ELF-1 (cell line): ENCODE measurements at regions not wholly inside any gene's neighbourhood (a gene's known extent, or its start where the extent isn't known, plus 50 kb on each side); places are given as distances from the start of the nearest gene placed in this dataset.
"Not testable (repeated sequence)": the region's sequence is repeated elsewhere in the genome, so short reads cannot be mapped to it uniquely, and the experiment has no call there.

Experiments
- DNase-seq: peaks from one replicate; pipeline ENCODE4 v3.0.0-alpha.2; 2016; ENCODE audit warnings: low read depth, low spot score

GRCh38 chr3:26141296-26141695 lies 351.4 kb downstream of the OXSM start:
- no peak for DNase-seq

- no peak for DNase-seq
Observed at GRCh38 chr3:26145769-26146168, 355.9 kb downstream of the OXSM start.

GRCh38 chr3:26157428-26157827 lies 367.5 kb downstream of the OXSM start:
- not testable (repeated sequence) for DNase-seq

- no peak for DNase-seq
Observed at GRCh38 chr3:26171006-26171405, 381.1 kb downstream of the OXSM start.

GRCh38 chr3:26191556-26191955 lies 401.7 kb downstream of the OXSM start:
- no peak for DNase-seq

- DNase-seq: no peak
Observed at GRCh38 chr3:26193558-26193957, 403.7 kb downstream of the OXSM start.

- no peak for DNase-seq
Observed at GRCh38 chr3:26196781-26197180, 406.9 kb downstream of the OXSM start.

- no peak for DNase-seq
Observed at GRCh38 chr3:26198609-26199008, 408.7 kb downstream of the OXSM start.

- no peak for DNase-seq
Observed at GRCh38 chr3:26202169-26202568, 412.3 kb downstream of the OXSM start.

- no peak for DNase-seq
Observed at GRCh38 chr3:26205475-26205874, 415.6 kb downstream of the OXSM start.

- no peak for DNase-seq
Observed at GRCh38 chr3:26208201-26208600, 414.4 kb upstream of the LRRC3B start.

- DNase-seq: no peak
Observed at GRCh38 chr3:26229801-26230200, 392.8 kb upstream of the LRRC3B start.

GRCh38 chr3:26233374-26233773 lies 389.2 kb upstream of the LRRC3B start:
- DNase-seq: no peak

GRCh38 chr3:26236531-26236930 lies 386.0 kb upstream of the LRRC3B start:
- no peak for DNase-seq

GRCh38 chr3:26237036-26237682 lies 385.4 kb upstream of the LRRC3B start:
- no peak for DNase-seq

GRCh38 chr3:26244586-26244985 lies 378.0 kb upstream of the LRRC3B start:
- not testable (repeated sequence) for DNase-seq

GRCh38 chr3:26245236-26245635 lies 377.3 kb upstream of the LRRC3B start:
- no peak for DNase-seq

- no peak for DNase-seq
Observed at GRCh38 chr3:26246901-26247300, 375.7 kb upstream of the LRRC3B start.

- no peak for DNase-seq
Observed at GRCh38 chr3:26247712-26248111, 374.9 kb upstream of the LRRC3B start.

GRCh38 chr3:26252001-26252400 lies 370.6 kb upstream of the LRRC3B start:
- no peak for DNase-seq

GRCh38 chr3:26256224-26256623 lies 366.3 kb upstream of the LRRC3B start:
- DNase-seq: no peak

- DNase-seq: no peak
Observed at GRCh38 chr3:26259176-26259575, 363.4 kb upstream of the LRRC3B start.

- no peak for DNase-seq
Observed at GRCh38 chr3:26260139-26260538, 362.4 kb upstream of the LRRC3B start.

GRCh38 chr3:26264708-26265107 lies 357.9 kb upstream of the LRRC3B start:
- no peak for DNase-seq
